Amygdala (tissue), 56 donors: ENCODE measurements at regions not wholly inside any gene's neighbourhood (a gene's known extent, or its start where the extent isn't known, plus 50 kb on each side); places are given as distances from the start of the nearest gene placed in this dataset.
"Not testable (repeated sequence)": the region's sequence is repeated elsewhere in the genome, so short reads cannot be mapped to it uniquely, and the experiment has no call there.

Experiments
- DNase-seq, 56 donors: peaks; one replicate each; lab custom pipeline; 2025; lab: John Stamatoyannopoulos, UW

- DNase-seq: no peak
These were observed 126.5 kb upstream of the MEX3C start for GRCh38 chr18:51323961-51324360.

GRCh38 chr18:51330148-51330547, 132.7 kb upstream of the MEX3C start:
- no peak for DNase-seq

GRCh38 chr18:51330739-51331138, 133.3 kb upstream of the MEX3C start:
- DNase-seq: no peak

GRCh38 chr18:51337406-51337805, 139.9 kb upstream of the MEX3C start:
- DNase-seq: no peak

GRCh38 chr18:51339856-51340255, 142.4 kb upstream of the MEX3C start:
- DNase-seq: no peak

GRCh38 chr18:51340332-51340731, 142.9 kb upstream of the MEX3C start:
- DNase-seq: no peak

GRCh38 chr18:51342815-51343214, 145.3 kb upstream of the MEX3C start:
- no peak for DNase-seq

- peak in 1 of 56 donors; percentile 11 for DNase-seq
These were observed 148.4 kb upstream of the MEX3C start for GRCh38 chr18:51345848-51346391.

- DNase-seq: no peak
These were observed 148.9 kb upstream of the MEX3C start for GRCh38 chr18:51346404-51346803.

GRCh38 chr18:51350081-51350480, 152.6 kb upstream of the MEX3C start:
- DNase-seq: no peak

- no peak for DNase-seq
These were observed 158.4 kb upstream of the MEX3C start for GRCh38 chr18:51355841-51356240.

GRCh38 chr18:51360301-51360700, 162.8 kb upstream of the MEX3C start:
- not testable (repeated sequence) for DNase-seq

- DNase-seq: no peak
These were observed 163.8 kb upstream of the MEX3C start for GRCh38 chr18:51361130-51361860.

- no peak for DNase-seq
These were observed 165.9 kb upstream of the MEX3C start for GRCh38 chr18:51363384-51363783.

GRCh38 chr18:51370996-51371395, 173.5 kb upstream of the MEX3C start:
- DNase-seq: no peak

GRCh38 chr18:51371929-51372328, 174.4 kb upstream of the MEX3C start:
- DNase-seq: no peak

GRCh38 chr18:51382081-51382480, 184.6 kb upstream of the MEX3C start:
- DNase-seq: no peak

GRCh38 chr18:51383116-51383515, 185.6 kb upstream of the MEX3C start:
- no peak for DNase-seq

GRCh38 chr18:51383711-51384110, 186.2 kb upstream of the MEX3C start:
- no peak for DNase-seq

GRCh38 chr18:51385270-51385669, 187.8 kb upstream of the MEX3C start:
- no peak for DNase-seq

- DNase-seq: no peak
These were observed 193.2 kb upstream of the MEX3C start for GRCh38 chr18:51390702-51391101.

- no peak for DNase-seq
These were observed 193.7 kb upstream of the MEX3C start for GRCh38 chr18:51391215-51391614.

GRCh38 chr18:51391731-51392130, 194.2 kb upstream of the MEX3C start:
- DNase-seq: peak in 30 of 56 donors; percentile 6 to 79 (median 40)
